ENCODE measurements at regions not wholly inside any gene's neighbourhood (a gene's known extent, or its start where the extent isn't known, plus 50 kb on each side); places are given as distances from the start of the nearest gene placed in this dataset.
"Not testable (repeated sequence)": the region's sequence is repeated elsewhere in the genome, so short reads cannot be mapped to it uniquely, and the experiment has no call there.

DNA sequence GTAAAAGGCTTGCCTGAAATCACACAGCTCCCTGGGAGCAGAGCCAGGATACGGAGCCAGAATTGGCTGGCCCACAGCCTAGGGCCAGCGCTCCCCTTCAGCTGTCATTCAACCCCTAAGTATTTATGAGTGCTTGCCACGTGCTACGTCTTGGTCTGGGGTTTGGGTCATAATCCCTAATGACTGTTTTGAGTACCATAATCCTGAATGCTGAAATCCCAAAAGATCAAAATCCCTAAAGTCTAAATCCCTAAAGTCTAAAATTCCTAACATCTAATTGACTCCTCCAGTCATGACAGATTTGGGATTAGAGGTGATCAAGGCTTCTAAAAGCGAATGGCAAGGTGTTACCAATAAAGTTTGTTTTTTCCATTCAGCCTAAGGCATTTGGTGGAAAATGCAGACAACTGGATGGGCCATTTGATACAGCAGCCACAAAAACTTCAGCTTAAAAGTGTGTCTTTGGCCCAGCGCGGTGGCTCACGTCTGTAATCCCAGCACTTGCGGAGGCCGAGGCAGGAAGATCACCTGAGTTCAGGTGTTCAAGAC lies 59.8 kb upstream of the PRR5 start:
- 89 to 91% methylated on average over 10 of the region's 10 CpGs for WGBS, 2 donors
- H3K9me3 ChIP-seq: no peaks in the 10 kb centered on the region
- no peak for DNase-seq
- intact Hi-C loops (cut with DNase I; ENCODE audit: low total_unique reads): no loop called here
- H3K36me3 ChIP-seq (ENCODE audit: low read depth, missing control alignments): no peaks in the 10 kb centered on the region
- H3K27me3 ChIP-seq: no peaks in the 10 kb centered on the region
- no peak overlapping the region for H3K4me3 ChIP-seq
- H3K27ac ChIP-seq: no peak overlapping the region
- peaks cover 20% of the 10 kb centered on the region for H3K4me1 ChIP-seq
- no peak for TF ChIP-seq POLR2A (IDR thresholded peaks at IDR 0.05)
- TF ChIP-seq, protein P1, sequence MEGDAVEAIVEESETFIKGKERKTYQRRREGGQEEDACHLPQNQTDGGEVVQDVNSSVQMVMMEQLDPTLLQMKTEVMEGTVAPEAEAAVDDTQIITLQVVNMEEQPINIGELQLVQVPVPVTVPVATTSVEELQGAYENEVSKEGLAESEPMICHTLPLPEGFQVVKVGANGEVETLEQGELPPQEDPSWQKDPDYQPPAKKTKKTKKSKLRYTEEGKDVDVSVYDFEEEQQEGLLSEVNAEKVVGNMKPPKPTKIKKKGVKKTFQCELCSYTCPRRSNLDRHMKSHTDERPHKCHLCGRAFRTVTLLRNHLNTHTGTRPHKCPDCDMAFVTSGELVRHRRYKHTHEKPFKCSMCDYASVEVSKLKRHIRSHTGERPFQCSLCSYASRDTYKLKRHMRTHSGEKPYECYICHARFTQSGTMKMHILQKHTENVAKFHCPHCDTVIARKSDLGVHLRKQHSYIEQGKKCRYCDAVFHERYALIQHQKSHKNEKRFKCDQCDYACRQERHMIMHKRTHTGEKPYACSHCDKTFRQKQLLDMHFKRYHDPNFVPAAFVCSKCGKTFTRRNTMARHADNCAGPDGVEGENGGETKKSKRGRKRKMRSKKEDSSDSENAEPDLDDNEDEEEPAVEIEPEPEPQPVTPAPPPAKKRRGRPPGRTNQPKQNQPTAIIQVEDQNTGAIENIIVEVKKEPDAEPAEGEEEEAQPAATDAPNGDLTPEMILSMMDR (IDR thresholded peaks at IDR 0.05): no peak

DNA sequence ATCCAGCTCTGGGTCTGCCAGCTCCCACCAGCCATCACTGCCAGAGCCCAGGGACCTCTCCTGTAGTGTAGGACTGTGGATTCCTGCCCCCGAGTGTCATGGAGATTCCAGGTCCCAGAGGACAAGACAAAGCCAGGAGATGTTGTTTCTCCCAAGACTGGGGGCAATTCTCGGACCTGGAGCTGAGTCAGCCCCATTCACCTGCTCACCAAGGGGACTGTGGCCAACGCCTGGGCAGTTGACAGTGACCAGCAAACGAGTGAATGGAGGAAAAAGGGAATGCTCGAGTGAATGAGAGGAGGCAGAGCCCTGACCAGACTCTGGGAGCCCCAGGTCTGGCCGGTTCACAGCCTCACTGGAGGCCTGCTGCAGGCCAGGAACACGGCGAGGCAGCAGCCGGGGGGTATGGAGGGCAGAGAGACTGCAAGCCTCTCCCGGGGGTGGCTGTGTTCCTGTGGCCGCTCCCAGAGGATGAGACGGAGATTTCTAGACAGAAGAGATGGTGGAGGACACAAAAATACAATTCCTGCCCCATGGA lies 61.3 kb upstream of the PRR5 start:
- H3K4me1 ChIP-seq: peaks cover 20% of the 10 kb centered on the region
- no peak overlapping the region for H3K4me3 ChIP-seq
- 76 to 81% methylated on average over 11 to 12 of the region's 12 CpGs for WGBS, 2 donors
- DNase-seq: no peak
- H3K9me3 ChIP-seq: no peaks in the 10 kb centered on the region
- TF ChIP-seq, protein P1 (IDR thresholded peaks at IDR 0.05): no peak
- TF ChIP-seq POLR2A (IDR thresholded peaks at IDR 0.05): no peak
- no peaks in the 10 kb centered on the region for H3K27me3 ChIP-seq
- H3K36me3 ChIP-seq (ENCODE audit: low read depth, missing control alignments): no peaks in the 10 kb centered on the region
- intact Hi-C loops (cut with DNase I; ENCODE audit: low total_unique reads): no loop called here
- no peak overlapping the region for H3K27ac ChIP-seq

DNA sequence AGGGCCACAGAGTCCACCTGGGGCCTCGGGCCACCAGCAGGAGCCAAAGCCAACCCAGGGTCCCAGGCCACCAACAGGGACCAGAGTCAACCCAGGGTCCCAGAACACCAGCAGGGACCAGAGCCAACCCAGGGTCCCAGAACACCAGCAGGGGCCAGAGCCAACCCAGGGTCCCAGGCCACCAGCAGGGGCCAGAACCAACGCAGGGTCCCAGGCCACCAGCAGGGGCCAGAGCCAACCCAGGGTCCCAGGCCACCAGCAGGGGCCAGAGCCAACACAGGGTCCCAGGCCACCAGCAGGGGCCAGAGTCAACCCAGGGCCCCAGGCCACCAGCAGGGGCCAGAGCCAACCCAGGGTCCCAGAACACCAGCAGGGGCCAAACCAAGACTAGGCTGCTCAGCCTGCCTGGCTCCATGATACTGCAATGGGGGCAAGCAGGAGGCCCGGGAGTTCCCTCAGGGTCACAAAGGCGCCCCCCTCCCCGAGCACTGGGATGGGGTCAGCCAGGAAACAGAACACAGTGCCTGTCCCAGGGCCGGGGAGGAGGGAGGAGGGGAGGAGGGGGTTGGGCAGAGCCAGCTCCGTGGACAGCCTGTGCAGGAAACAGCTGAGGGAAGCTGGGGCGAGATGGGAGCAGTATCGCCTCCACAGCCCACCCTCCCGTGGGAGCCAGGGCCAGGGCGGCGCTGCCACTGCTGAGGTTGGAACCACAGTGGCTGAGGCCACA lies 62.0 kb upstream of the PRR5 start:
- TF ChIP-seq, protein P1 (IDR thresholded peaks at IDR 0.05): no peak
- no peak for TF ChIP-seq POLR2A (IDR thresholded peaks at IDR 0.05)
- no peak overlapping the region for H3K4me3 ChIP-seq
- 62 to 83% methylated on average over 1 to 12 of the region's 12 CpGs for WGBS, 2 donors
- H3K36me3 ChIP-seq (ENCODE audit: low read depth, missing control alignments): no peaks in the 10 kb centered on the region
- H3K27me3 ChIP-seq: no peaks in the 10 kb centered on the region
- H3K9me3 ChIP-seq: no peaks in the 10 kb centered on the region
- intact Hi-C loops (cut with DNase I; ENCODE audit: low total_unique reads): no loop called here
- peaks cover 20% of the 10 kb centered on the region for H3K4me1 ChIP-seq
- no peak for DNase-seq
- H3K27ac ChIP-seq: peak overlapping the region in 1 of 2 donors; percentile 50

DNA sequence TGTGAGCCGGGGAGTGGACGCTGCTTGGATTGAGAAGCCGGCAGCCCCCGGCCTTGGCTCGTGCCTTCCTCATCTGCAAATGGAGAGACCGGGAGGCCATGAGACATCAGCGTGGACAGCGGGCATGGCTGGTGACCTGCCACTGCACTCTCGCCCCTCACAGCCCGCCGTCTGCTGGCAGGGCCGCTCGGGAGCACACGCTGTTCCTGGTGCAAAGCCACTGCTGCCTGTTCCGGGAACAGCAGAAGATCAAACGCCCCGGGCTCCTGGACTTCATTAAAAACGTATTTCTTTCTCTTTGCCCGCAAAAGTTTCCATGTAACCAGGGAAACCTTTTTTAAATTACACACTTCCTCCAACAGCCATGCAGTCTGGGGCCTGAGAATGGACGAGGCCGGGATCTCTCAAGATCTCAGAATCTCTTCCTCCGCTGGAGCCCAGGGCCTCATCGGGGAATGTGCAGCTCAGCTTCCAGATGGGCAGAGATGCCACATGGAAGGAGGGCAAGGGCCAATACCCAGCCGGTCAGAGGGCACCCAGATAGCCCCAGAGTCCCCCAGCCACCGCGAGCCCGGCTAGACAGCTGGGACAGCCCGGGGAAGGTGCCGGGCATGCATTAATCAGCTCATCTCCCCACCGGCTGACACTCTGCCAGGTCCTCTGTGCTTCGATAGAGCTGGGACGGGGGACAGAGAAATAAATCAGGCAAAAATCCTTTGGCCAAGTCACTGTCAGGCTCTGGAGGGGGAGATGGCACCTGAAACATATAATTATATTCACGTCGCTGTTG lies 62.8 kb upstream of the PRR5 start:
- no peak for DNase-seq
- WGBS, 2 donors: 59 to 64% methylated on average over 21 to 34 of the region's 34 CpGs

DNA sequence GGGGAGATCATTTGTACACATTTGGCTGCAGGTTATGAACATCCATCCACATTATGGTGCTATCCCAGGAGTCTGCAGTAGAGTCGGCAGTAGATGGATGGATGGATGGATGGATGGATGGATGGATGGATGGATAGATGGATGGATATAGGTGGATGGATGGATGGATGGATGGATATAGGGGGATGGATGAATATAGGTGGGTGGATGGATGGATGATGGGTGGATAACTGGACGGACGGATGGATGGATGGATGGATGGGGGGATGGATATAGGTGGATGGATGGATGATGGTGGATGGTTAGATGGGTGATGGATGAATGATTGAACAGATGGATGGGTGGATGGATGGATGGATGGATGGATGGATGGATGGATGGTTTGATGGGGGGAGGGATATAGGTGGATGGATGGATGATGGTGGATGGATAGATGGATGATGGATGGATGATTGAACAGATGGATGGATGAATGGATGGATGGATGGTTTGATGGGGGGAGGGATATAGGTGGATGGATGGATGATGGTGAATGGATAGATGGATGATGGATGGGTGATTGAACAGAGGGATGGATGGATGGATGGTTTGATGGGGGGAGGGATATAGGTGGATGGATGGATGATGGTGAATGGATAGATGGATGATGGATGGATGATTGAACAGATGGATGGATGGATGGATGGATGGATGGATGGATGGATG lies 65.3 kb upstream of the PRR5 start:
- H3K27ac ChIP-seq; intact Hi-C loops (cut with DNase I; ENCODE audit: low total_unique reads); H3K27me3 ChIP-seq; H3K4me3 ChIP-seq; H3K36me3 ChIP-seq (ENCODE audit: low read depth, missing control alignments); DNase-seq; H3K9me3 ChIP-seq: not testable (repeated sequence)
- peaks cover 20% of the 10 kb centered on the region for H3K4me1 ChIP-seq
- WGBS, 2 donors: 94 to 96% methylated on average over 3 of the region's 3 CpGs

More for the DNA sequence above, 62.8 kb upstream of the PRR5 start:
- Histone ChIP-seq H3K4me1 (peaks cover 20% of the 10 kb centered on the region), H3K9me3 (no peaks in the 10 kb centered on the region), H3K27ac (peak overlapping the region in 1 of 2 donors; percentile 50), H3K4me3 (no peak overlapping the region), H3K36me3 (ENCODE audit: low read depth, missing control alignments) (no peaks in the 10 kb centered on the region), H3K27me3 (no peaks in the 10 kb centered on the region)
- intact Hi-C loops (cut with DNase I; ENCODE audit: low total_unique reads): no loop called here
- TF ChIP-seq, protein P1 (IDR thresholded peaks at IDR 0.05): no peak
- no peak for TF ChIP-seq POLR2A (IDR thresholded peaks at IDR 0.05)

DNA sequence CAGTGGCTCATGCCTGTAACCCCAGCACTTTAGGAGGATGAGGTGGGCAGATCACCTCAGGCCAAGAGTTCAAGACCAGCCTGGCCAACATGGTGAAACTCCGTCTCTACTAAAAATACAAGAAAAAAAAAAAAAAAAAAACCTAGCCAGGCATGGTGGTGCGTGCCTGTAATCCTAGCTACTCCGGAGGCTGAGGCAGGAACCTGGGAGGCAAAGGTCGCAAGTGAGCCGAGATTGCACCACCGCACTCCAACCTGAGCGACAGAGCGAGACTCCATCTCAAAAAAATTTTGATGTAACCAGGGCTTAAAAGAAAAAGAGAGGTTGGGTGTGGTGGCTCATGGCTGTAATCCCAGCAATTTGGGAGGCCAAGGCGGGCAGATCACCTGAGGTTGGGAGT lies 66.4 kb upstream of the PRR5 start:
- H3K4me3 ChIP-seq; H3K36me3 ChIP-seq (ENCODE audit: low read depth, missing control alignments); H3K27ac ChIP-seq; H3K27me3 ChIP-seq; intact Hi-C loops (cut with DNase I; ENCODE audit: low total_unique reads); DNase-seq; H3K9me3 ChIP-seq: not testable (repeated sequence)
- WGBS, 2 donors: 89 to 91% methylated on average over 9 of the region's 9 CpGs
- peaks cover 19% of the 10 kb centered on the region for H3K4me1 ChIP-seq

Data from testis (tissue), 2 donors.